ENCODE measurements at regions not wholly inside any gene's neighbourhood (a gene's known extent, or its start where the extent isn't known, plus 50 kb on each side); places are given as distances from the start of the nearest gene placed in this dataset.

DNA sequence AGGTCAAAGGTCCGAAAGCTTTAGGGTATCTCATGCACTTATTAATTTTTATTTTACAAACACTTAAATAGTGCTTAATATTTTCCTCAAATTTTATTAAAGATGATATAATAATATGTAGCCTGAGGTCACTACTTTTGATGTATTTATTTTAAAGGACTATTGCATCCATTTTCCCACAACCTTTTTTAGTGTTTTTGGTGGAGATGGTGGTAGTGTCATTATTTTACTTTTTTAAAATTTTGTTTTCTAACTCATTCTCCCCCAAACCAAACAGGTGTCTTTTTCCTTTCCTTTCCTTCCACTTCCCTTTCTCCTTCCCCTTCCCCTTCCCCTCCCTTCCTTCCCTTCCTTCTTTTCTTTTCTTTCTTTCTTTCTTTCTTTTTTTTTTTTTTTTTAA is 328.6 kb downstream of the CYLC2 start:
- TF ChIP-seq, protein P1, sequence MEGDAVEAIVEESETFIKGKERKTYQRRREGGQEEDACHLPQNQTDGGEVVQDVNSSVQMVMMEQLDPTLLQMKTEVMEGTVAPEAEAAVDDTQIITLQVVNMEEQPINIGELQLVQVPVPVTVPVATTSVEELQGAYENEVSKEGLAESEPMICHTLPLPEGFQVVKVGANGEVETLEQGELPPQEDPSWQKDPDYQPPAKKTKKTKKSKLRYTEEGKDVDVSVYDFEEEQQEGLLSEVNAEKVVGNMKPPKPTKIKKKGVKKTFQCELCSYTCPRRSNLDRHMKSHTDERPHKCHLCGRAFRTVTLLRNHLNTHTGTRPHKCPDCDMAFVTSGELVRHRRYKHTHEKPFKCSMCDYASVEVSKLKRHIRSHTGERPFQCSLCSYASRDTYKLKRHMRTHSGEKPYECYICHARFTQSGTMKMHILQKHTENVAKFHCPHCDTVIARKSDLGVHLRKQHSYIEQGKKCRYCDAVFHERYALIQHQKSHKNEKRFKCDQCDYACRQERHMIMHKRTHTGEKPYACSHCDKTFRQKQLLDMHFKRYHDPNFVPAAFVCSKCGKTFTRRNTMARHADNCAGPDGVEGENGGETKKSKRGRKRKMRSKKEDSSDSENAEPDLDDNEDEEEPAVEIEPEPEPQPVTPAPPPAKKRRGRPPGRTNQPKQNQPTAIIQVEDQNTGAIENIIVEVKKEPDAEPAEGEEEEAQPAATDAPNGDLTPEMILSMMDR (optimal IDR thresholded peaks at IDR 0.05 in 1 of 3, IDR thresholded peaks at IDR 0.05 in 1 of 3, conservative IDR thresholded peaks at IDR 0.05 in 1 of 3; ENCODE audit: extremely low read depth in 1 of 3, insufficient read depth in 2 of 3, low read length in 3 of 3): no peak
- TF ChIP-seq EZH2 (IDR thresholded peaks at IDR 0.05; ENCODE audit: low read length): no peak

All from keratinocyte (primary cell).